Left ventricle myocardium inferior (tissue), 1 donor: ENCODE measurements at regions not wholly inside any gene's neighbourhood (a gene's known extent, or its start where the extent isn't known, plus 50 kb on each side); places are given as distances from the start of the nearest gene placed in this dataset.

Experiments used
- DNase-seq: peaks from one replicate; pipeline ENCODE4 v3.0.0-alpha.2; 2020
- H3K27ac ChIP-seq: fragments of 200-600 bp; replicated peaks from 2 replicates; pipeline ENCODE4 v1.8.0; 2021
- H3K27me3 ChIP-seq: fragments of 200-600 bp; 2 replicates; pipeline ENCODE4 v1.8.0; 2021; ENCODE audit warnings: low read depth
- H3K36me3 ChIP-seq: fragments of 200-600 bp; 2 replicates; pipeline ENCODE4 v1.8.0; 2021
- H3K4me1 ChIP-seq: fragments of 200-600 bp; 2 replicates; pipeline ENCODE4 v1.8.0; 2021
- H3K4me3 ChIP-seq: fragments of 200-600 bp; 2 replicates; pipeline ENCODE4 v1.8.0; 2021; ENCODE audit warnings: mild to moderate bottlenecking, moderate library complexity
- H3K9me3 ChIP-seq: fragments of 200-600 bp; replicated peaks from 2 replicates; pipeline ENCODE4 v1.8.0; 2021
- intact Hi-C: fragments of 100-400 bp; cut with micrococcal nuclease; formaldehyde crosslinking; loops from one replicate; pipeline ENCODE4 v1.11.0; 2022
- TF ChIP-seq, protein P1 (sequence below): fragments of 200-600 bp; IDR thresholded peaks from 2 replicates; pipeline ENCODE4 v1.8.0; 2021; ENCODE audit warnings: antibody characterized with exemption, mild to moderate bottlenecking, borderline replicate concordance
- donor health status: DM: no; HTN: yes; CAD: no; lungs with severe emphysema.

DNA sequence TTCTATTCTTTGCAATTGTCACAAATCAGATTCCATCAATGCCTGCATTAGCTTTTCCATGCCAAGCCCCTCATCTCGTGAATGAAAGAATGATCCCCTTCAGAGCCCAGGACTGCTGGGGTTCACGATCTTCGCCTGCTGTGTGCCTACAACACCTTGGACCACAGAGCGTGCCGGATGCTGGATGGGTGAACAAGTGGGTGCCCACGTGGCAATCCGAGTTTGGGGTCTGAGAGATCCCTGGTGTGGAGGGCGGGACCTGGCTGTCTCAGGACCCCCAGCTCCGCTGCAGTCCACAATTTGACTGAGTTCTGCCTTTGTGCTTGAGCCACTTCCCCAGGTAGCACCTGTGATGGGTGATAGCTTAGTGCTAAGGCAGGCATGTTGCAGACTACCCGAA lies 317.0 kb downstream of the GALR1 start:
- H3K4me3 ChIP-seq = no peak overlapping the region
- H3K36me3 ChIP-seq = no peaks in the 10 kb centered on the region
- no peak for DNase-seq
- TF ChIP-seq, protein P1, sequence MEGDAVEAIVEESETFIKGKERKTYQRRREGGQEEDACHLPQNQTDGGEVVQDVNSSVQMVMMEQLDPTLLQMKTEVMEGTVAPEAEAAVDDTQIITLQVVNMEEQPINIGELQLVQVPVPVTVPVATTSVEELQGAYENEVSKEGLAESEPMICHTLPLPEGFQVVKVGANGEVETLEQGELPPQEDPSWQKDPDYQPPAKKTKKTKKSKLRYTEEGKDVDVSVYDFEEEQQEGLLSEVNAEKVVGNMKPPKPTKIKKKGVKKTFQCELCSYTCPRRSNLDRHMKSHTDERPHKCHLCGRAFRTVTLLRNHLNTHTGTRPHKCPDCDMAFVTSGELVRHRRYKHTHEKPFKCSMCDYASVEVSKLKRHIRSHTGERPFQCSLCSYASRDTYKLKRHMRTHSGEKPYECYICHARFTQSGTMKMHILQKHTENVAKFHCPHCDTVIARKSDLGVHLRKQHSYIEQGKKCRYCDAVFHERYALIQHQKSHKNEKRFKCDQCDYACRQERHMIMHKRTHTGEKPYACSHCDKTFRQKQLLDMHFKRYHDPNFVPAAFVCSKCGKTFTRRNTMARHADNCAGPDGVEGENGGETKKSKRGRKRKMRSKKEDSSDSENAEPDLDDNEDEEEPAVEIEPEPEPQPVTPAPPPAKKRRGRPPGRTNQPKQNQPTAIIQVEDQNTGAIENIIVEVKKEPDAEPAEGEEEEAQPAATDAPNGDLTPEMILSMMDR = no peak
- no peaks in the 10 kb centered on the region for H3K4me1 ChIP-seq
- H3K9me3 ChIP-seq = peaks cover 18% of the 10 kb centered on the region
- intact Hi-C loops = no loop called here
- H3K27ac ChIP-seq = no peak overlapping the region
- no peaks in the 10 kb centered on the region for H3K27me3 ChIP-seq

DNA sequence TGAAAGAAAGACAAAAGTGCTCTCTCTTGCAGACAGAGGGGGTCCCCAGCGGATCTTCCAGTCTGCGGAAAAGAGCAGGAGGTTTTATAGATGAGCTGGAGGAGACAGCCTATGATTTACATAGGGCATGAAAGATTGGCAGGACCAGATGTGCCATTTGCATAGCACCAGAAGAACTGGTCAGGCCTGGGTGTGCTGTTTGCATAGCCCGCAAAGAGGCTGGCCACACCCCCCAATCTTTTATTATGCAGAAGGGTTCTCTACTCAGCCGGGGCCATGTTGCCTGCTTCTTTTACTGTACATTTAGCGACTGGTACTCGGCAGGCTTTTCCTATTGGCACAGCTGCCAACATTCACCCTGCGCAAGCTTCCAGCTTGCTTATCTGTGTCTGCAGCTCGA lies 317.6 kb downstream of the GALR1 start:
- Histone ChIP-seq H3K4me3 (no peak overlapping the region), H3K27ac (no peak overlapping the region), H3K36me3 (no peaks in the 10 kb centered on the region), H3K4me1 (no peaks in the 10 kb centered on the region), H3K27me3 (no peaks in the 10 kb centered on the region), H3K9me3 (peaks cover 18% of the 10 kb centered on the region)
- no peak for DNase-seq
- intact Hi-C loops = no loop called here
- TF ChIP-seq, protein P1 = no peak

DNA sequence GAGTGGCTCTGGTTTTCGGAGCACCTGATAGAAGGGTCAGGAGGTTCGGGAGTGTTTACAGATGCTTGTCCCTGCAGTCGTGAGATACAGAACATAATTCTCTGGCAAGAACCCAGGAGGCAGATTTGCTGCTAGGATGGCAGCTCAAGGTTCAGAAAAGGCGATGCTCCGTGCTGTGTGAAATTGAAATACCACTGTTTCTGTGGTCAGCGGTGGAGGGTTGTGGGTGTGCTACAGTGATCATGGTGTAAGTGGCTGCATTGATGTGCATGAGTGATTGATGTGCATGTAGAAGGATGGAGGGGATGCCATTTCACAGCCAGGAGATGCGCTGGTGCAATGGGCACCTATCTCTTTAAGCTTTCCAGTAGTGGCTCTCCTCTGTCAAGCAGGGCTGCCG lies 322.1 kb downstream of the GALR1 start:
- intact Hi-C loops = no loop called here

DNA sequence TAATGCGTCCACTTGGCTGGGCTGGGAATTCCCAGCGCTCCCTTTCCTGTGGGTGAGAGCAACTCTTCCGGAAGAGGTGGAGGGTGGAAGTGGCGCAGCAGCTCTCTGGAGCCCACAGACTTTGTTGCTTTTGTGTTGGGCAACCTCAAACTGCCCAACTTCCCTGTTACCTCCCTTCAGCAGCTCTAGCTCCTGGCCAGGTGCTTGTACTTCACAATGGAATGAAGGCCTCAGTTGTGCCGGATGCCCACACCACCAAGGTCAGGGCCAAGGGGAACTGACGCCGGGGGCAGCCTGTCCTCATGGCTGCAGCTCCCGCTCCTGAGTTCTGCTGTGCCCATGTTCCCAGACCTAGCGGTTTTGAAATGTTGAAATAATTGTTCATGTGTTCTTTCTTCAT lies 322.9 kb downstream of the GALR1 start:
- TF ChIP-seq, protein P1 = no peak
- no peak for DNase-seq
- intact Hi-C loops = no loop called here

More for the DNA sequence above, 322.1 kb downstream of the GALR1 start:
- Histone ChIP-seq H3K4me3 (no peak overlapping the region), H3K27me3 (peaks cover 15% of the 10 kb centered on the region), H3K27ac (no peak overlapping the region), H3K4me1 (no peaks in the 10 kb centered on the region), H3K9me3 (peaks cover 18% of the 10 kb centered on the region), H3K36me3 (no peaks in the 10 kb centered on the region)
- TF ChIP-seq, protein P1 = no peak
- DNase-seq = no peak

DNA sequence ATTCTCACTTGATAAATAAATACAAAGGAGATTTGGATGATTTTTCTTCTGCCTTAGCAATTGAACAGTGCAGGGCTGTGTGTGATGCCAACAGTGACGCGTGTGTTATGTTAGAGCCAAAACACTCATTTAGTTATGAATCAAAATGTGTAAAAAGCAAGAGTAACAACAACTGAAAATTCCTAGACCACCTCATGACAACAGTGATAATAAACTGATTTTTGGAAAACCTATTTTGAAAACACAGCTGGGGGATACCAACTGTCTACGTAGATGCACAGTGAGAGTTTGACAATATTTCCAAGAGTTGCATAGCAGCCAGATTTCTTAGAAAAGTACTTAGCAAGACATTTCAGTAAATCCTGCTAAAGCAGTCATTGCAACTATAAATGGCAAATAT lies 323.9 kb downstream of the GALR1 start:
- H3K9me3 ChIP-seq = peaks cover 8% of the 10 kb centered on the region
- H3K36me3 ChIP-seq = no peaks in the 10 kb centered on the region
- intact Hi-C loops = no loop called here
- H3K4me3 ChIP-seq = no peak overlapping the region
- DNase-seq = no peak
- peaks cover 23% of the 10 kb centered on the region for H3K27me3 ChIP-seq
- TF ChIP-seq, protein P1 = no peak
- no peak overlapping the region for H3K27ac ChIP-seq
- H3K4me1 ChIP-seq = no peaks in the 10 kb centered on the region

More for the DNA sequence above, 322.9 kb downstream of the GALR1 start:
- H3K27ac ChIP-seq = no peak overlapping the region
- no peaks in the 10 kb centered on the region for H3K36me3 ChIP-seq
- H3K4me1 ChIP-seq = no peaks in the 10 kb centered on the region
- H3K9me3 ChIP-seq = peaks cover 18% of the 10 kb centered on the region
- peaks cover 23% of the 10 kb centered on the region for H3K27me3 ChIP-seq
- no peak overlapping the region for H3K4me3 ChIP-seq
